ENCODE measurements at regions not wholly inside any gene's neighbourhood (a gene's known extent, or its start where the extent isn't known, plus 50 kb on each side); places are given as distances from the start of the nearest gene placed in this dataset.

DNA sequence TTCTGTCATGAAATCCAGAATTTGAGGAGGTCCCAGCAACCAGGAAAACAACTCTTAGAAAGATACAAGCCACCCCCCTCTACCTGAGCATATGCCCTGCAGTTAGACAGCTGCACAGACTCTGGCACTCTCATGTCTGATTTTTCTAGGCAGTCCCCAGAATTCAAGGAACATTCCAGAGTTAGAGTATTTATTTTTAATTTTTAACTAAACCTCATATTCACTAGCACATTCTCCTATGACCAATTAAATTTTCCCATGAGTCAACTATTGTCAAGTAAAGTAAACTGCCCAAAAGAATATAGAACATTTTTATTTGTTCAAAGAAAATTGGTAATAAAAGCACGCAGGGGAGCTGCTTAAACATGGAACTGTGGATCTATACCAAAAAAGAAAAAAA is 490.5 kb upstream of the SEMA6A start:
- no peak for DNase-seq (ENCODE audit: low read depth)

DNA sequence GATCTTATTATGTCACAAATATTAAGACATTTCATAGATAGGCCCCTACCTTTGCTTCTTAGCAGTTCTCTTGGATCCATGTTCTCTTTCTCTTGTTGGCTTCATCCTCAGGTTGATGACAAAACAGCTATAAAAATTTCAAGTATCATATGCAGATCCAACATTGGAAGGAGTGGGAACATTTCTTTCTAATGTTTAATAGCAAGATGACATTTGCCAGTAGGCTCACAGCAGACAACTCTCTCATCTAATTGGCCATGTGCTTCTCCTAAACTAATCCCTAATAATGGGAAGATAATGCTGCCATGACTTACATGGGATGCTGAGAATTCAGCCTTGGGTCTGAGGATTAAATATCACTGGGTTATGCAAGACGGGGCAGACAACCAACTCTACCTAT is 485.5 kb upstream of the SEMA6A start:
- no peak for DNase-seq (ENCODE audit: low read depth)

DNA sequence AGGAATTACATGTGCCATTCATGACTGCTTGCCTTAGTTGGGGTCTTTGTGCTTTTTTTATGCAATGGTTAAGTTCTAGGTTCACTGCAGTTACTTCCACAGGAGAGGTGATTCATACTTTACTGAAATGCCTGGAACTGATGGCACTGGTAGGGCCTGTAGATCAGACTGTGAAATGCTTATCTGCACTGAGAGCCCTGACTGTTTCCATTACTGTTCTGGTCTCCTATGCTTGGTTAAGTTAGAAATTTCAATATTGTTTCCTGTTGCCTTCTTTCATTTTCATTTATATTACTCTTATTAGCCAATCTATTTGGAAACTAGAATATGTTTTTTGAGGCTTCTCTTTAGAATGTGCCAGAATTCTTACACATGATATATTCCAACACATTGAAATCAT is 484.1 kb upstream of the SEMA6A start:
- no peak for DNase-seq (ENCODE audit: low read depth)

DNA sequence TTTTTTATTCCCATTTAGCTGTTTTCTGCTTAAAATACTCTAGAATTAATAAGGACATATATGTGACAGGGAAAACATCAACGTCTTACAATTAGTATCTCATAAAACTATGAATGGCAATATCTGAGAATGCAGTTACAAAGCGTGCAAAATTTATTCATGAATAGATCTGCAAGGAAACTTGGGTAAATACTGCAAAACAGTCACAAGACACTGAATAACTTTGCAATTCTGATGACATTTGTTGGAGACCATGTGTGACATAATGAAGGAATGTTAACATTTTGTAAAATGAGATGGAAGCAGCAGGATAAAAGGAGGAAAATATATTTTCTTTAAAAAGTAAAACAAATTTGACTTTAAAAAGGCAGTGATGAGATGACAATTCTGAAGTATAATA is 480.9 kb upstream of the SEMA6A start:
- DNase-seq (ENCODE audit: low read depth) = no peak

DNA sequence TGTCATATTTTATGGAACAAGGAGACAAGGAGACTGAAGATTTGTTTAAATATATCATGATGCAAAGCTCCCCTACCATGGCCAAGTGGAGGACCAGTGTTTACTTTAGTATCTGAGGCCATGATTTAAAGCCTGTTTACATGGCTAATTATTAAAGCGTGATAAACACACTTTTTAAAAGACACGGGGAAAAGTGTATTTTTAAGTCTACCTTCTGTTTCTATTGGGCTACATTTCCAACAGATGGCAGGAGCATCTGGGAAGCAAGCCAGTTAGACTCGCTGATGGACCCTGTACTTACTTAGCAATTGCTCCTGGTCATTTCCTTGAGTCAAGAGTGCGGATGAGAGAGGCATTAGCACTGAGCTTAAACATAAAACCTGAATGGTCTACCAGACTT is 480.3 kb upstream of the SEMA6A start:
- DNase-seq (ENCODE audit: low read depth) = no peak

DNA sequence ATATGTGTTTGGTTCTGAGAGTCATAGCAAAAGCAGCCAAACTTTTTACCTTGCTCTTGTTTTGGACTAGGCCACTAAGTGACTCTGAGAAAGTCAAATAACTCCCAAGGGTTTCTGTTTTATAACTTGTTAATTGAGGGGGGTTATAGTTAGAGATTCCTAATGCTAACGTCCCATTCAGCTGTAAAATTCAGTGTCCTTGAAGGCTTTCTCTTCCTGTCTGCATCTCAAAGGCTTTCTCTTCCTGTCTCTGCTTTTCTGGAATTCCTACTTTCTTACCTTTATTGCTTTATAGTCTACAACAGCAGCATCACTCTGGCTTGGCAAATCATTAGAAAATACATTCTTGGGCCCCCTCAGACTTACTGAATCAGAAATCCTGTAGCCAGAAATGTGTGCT is 479.5 kb upstream of the SEMA6A start:
- DNase-seq (ENCODE audit: low read depth) = no peak

DNA sequence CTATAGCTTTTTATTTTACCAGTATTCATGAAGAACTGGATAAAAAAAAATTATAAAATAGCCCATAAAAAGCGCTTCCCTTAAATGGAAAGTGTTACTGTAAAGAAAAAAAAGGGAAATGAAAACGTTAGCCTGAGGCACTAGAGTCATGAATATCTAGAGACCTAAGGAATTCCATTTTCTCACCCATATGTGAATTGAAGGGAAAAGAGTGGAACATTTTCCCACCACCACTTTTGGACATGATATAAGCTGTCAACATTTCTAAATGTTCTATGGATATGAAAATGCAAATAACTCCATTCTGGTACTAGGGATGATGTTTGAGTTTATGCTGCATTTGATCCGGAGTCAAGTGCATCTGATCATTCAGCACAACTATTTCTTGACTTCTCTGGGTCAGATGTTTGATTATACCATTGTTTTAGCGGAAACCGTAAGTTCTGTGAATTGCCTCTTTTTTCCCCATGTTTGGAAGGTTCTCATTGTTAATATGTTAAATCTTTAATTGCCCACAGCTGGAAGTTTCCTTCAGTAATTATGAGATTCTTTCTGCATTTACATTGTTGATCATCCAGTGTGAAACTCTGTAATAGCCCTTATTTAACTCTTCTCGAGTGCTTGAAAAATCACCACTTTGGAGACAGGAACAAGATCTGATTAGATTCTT is 467.4 kb upstream of the SEMA6A start:
- DNase-seq (ENCODE audit: low read depth) = no peak

DNA sequence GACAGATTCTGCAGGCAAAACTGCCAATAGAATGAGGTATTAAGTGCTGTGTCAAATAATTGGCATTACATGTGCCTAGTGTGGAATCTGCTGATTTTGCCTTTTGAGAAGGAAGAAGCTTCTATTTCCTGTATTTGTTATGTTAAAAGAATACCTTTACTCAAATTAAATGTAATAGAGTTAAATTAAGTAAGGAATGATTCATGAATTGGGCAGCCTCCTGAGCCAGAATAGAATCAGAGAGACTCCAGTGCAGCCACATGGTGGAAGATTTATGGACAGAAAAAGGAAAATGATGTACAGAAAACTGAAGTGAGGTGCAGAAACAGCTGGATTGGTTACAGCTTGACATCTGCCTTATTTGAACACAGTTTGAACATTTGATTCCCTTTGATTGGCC is 464.4 kb upstream of the SEMA6A start:
- no peak for DNase-seq (ENCODE audit: low read depth)

DNA sequence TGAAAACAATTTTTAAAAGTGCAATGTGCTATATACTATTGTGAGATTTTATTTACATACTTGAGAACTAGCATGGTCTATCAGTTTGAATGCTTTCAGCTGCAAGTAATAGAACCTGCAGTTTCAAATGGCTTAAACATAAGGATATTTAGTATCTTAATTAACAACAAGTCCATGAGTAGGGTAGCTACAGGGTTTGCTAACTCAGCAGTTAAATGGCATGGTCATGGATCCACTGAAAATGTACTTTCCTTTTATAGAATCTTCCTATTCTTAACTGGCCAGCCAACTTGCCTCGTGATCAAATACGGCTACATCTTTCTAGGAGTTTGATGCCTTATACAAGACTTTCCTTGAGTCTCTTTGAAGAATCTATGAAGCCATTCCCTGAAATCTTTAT is 452.8 kb upstream of the SEMA6A start:
- DNase-seq (ENCODE audit: low read depth) = no peak

DNA sequence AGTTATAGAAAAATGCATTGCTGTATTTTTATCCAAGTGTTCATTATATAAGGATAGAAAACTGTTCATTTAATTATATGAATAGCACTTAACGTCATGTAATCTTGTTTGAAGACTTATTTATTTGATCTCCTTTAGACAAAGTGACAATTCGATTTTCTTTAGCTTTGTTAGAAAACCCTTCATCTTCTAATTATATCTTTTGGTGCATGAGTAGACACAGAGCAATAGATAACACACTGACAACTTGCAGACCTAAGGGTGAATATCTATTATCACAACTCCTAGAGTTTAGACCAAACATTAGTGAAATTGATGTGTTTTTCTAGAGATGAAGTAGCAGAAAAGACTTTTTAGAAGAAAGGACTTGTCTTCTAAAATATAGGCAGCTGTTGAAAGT is 446.4 kb upstream of the SEMA6A start:
- DNase-seq (ENCODE audit: low read depth) = no peak

DNA sequence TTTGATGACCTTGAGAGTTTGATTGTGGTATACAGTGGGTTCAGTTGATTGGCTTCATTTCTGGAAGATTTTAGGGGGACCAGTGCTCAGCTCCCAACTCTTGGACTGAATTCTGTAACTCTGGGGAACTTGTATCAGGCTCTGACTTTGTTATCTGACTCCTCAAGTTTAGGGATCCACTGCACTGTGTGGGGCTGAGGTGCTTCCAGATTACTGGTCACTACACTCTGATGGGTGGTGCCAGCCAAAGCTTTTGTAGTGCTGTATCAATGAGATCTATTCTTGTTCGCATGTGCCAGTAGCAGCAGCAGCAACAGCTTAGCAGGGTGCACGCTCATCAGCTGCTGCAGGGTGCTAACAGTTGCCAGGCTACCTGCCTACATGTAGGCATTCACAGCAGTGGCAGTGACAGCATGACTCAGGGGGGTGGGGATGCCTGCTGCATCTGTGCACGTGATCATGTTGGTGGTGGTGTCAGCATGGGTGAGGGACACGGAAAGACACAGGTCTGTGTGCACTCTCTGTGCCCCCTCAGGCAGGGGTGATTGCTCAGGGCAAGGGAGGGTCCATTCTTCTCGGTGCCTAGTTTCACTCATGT is 438.8 kb upstream of the SEMA6A start:
- no peak for DNase-seq (ENCODE audit: low read depth)

DNA sequence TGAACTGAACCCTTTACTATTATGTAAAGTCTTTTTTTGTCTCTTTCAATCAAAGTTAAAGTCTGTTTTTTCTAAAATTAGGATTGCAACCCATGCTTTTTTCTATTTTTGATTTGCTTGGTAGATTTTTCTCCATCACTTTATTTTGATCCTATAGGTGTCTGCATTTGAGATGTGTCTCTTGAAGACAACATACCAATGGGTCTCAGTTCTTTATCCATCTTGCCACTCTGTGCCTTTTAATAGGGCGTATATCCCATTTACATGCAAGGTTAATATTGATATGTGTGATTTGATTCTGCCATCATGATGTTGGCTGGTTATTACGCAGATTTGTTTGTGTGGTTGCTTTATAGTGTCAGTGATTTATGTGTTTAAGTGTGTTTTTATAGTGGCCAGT is 436.0 kb upstream of the SEMA6A start:
- DNase-seq (ENCODE audit: low read depth) = no peak

DNA sequence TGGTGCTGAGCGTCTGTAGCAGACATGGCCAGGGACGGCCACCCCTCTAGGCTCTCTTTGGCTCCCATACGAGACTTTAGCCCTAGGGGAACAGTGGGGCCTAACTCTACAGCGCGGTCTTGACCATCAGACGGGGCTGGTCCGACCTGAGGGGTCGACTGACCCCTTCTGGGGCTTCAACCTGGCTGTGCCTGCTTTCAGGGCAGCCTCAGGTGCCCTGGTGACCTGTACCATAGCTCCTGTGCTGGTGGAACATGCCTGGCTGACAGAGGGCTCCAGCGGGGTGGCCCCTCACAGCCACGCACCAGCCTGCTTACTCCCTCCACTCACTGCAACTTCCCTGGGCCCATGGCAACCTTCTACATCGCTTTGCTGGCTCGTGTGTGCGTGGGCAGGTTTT is 423.4 kb upstream of the SEMA6A start:
- DNase-seq (ENCODE audit: low read depth) = no peak

DNA sequence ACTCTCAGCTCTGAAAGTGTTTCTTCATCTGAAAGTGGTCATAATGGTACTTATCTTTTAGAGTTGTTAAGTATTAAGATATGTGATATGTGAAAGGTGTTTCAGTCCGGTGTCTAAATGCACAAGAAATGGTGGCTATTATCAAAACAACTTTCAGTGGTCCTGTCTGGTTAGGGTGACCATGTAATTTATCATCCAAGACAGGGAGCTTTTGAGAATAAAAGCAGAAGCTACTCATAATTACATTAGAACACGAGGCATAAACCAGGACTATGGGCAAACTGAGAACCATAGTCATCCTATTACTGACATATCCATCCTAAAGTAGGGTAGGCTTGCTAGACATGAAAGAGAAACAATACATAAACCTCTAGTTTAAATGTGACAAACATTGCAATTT is 418.1 kb upstream of the SEMA6A start:
- no peak for DNase-seq (ENCODE audit: low read depth)

DNA sequence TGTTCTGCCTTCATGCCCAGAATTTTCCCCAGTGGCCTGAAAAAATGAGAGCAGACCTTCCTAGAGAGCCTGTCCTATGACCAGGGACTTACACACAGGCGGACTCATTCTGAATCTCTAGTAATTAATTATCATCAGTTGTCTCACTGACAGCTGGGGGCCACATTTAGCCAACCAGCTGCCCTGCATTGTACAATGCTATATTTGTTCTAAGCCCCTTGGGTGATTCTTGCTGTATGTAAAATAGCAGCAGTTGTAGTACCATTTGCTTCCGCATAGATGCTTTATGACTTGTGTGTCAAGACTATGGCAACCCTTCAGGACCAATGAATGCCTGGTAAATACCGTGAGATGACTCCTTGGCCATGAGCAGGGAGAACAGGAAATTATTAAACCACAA is 415.4 kb upstream of the SEMA6A start:
- no peak for DNase-seq (ENCODE audit: low read depth)

DNA sequence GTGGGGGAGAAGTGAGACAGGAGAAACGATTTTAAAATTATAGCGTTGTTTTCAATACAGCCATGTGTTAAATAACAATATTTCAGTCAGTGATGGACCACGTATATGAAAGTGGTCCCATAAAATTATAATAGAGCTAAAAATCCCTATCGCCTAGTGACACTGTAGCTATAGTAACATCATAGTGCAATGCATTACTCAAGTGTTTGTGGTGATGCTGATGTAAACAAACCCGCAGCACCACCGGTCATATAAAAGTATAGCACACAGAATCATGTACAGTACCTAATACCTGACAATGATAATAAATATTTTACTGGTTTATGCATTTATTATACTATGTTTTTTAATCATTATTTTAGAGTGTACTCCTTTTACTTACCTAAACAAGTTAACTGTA is 407.4 kb upstream of the SEMA6A start:
- DNase-seq (ENCODE audit: low read depth) = no peak

DNA sequence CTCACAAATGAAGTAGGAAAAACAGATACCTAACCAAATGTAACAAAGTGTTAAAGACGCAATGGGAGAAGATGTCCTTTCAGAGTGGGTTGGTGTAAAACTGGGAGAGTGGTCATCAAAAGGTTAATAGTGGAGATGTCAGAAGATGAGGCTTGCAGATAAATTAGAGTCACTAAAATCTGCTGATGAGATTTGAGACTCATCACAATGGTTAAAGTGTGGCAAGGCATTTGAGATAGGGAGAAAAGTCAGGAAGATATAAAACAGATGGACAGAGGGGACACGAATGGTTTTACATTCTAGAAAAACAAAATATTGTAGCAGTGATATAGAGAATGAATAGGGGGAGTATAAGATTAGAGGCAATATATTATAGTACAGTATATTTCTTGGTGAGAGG is 406.0 kb upstream of the SEMA6A start:
- no peak for DNase-seq (ENCODE audit: low read depth)

DNA sequence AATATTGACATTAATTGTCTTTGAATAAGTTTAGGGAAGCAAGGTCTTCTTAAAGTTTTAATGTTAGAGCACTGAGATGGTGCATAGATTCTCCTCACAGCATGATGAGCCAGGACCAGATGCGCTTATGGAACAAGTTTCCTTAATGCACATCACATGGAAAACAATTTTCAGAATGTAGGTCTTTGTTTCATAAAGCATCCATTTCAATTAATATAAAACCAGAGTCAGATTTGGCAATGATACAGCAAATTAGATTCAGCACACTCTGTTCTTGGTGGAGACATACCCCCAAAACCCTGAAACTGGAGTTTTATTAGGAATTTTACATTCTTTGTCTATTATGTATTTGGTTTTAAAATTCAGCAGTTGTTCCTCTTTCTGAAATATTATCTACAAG is 402.1 kb upstream of the SEMA6A start:
- DNase-seq (ENCODE audit: low read depth) = no peak

DNA sequence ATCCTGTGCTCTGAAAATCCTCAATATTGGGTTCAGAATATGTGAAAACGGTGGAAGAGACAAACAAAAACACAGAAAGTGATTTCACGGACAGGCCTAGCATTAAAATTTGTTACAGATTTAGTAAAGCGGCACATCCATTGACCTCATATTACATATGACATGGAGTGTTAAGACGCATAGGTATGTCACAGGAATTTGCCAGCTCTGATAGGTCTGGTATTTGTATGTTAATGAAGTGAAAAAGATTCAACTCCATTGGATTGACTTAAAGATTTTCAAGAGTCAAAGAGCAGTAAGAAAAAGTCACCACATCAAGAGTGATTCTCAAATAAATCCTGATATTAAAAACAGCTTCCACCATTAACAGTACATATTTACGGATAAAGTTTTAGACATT is 396.5 kb upstream of the SEMA6A start:
- DNase-seq (ENCODE audit: low read depth) = no peak

DNA sequence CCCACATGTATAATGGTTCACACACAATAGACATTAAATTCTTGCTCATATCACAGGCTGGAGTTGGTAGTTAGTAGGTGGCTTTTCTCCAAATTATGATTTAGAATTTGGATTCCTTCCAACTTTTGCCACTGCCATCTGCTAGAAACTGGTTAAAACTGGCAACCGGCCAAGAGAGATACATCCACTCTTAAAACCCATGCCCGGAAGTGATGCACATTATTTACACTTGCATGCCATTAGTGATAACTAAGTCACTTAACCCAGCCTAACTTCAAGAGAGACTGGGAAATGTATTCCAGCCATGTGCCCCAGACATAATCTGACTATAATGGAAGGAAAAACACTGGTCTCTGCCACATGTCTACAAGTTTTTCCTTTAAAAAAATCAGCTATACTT is 395.7 kb upstream of the SEMA6A start:
- no peak for DNase-seq (ENCODE audit: low read depth)

DNA sequence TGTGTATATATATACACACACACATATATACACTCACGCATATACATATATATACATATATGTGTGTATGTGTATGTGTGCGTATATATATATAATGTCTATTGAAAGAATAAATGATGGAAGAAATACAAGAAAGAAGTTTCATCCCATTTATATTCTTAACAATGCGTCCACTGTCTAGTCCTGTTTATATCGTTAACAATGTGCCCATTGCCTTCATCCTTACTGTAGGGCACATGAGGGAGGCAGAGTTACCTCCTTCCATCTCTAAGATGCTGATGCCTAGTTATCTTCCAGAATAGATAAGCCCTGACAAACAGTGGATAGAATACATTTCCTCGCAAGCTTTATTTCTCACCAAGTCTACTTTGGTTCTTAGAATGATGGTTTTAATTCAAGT is 389.8 kb upstream of the SEMA6A start:
- no peak for DNase-seq (ENCODE audit: low read depth)

DNA sequence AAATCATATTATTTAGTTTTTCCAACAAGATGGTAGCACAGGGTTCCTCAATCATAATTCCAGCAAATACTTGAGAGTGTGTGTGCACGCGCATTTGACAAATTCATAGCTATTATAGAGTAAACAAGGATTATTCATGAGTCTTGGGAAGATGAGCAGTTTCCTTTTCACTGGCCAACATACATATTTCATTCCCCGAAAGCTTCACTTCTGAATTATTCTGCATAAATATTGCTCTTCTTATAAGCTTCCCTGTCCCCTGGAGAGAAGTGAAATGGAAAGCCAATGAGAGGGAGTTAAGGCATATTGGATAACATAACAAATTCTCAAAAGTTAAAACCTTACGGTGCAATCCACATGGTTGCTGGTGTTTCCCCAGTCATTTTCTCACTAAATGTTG is 386.4 kb upstream of the SEMA6A start:
- DNase-seq (ENCODE audit: low read depth) = no peak

DNA sequence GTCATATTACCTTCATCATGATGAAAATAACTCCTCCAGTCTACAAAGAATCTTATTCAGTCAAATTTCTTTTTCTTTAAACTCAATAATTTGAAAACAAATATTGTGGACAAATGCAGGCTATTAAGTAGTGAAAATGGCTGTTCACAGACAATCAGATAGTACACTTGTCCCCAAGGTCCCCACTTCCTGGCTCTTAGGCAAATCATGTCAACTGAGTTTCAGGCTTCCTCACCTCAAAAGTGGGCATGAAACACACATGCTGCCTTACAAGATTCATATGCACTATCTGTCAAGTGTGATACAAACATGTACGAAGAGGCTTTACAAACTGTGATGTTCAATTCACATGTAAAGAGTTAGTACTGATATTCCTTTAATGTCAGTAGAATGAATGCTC is 385.2 kb upstream of the SEMA6A start:
- DNase-seq (ENCODE audit: low read depth) = no peak

DNA sequence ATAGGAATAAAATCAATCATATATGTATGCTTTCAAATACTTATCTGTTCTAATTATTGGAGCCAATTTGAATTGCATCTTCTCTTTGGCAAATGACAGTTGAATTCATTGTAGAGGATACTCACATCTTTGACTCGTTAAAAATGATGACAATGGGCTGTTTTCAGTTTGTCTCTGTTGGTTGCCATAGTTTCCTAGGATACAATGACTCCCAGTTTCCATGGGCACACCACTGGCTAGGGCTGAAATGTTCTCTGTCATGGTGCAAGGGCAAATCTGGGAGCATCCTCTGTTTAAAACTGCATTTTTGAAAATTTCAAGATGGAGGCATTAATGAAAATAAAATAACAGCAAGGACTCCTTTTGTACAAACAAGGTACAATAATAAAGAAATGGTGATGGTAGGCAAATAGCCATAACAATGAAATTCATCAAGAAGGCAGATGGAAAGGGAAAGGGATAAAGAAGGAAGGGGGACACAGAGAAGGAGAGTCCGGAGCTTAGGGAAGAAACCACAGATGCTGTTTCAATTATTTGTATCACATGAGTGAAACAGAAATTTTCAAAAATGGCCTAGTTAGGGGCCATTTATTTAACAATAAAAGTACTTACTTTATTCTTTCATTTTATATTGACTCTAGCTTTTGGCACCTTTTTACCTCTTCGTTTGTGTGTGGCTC is 378.8 kb upstream of the SEMA6A start:
- no peak for DNase-seq (ENCODE audit: low read depth)
